ENCODE measurements at regions not wholly inside any gene's neighbourhood (a gene's known extent, or its start where the extent isn't known, plus 50 kb on each side); places are given as distances from the start of the nearest gene placed in this dataset.
"Not testable (repeated sequence)": the region's sequence is repeated elsewhere in the genome, so short reads cannot be mapped to it uniquely, and the experiment has no call there.

DNA sequence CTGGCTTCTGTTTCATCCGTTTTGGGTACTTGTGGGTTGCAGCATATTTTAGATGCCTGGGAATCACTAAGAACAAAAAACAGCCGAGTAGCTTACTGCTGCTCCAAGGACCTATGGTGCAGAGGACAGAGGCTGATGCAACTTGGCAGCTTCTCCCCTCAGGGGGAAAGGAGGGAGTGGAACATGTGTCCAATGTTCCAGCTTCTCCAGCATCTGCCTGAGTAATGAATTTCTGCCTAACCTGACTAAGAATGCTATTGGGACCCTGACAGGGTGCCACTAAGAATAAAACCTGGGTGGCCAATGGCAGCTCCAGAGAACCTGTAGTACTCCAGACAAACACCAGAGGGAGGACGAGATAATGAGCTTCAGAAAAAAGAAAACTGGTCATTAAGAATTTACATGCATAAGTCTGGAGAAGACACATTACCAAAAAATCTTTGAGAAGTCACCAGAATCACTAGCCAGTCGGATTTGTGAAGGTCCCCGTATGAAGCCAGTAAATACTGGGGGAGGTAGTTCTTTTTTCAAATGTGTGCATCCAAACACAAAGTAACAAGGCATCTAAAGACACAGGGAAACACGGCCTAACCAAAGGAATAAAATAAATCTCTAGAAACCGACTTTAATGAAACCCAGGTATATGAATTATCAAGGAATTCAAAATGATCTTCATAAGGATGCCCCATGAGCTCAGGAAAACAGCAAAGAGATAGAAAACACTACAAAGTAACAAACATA lies 293.5 kb downstream of the HINT1 start:
- DNase-seq (ENCODE audit: low spot score), result no peak
- in situ Hi-C loops (cut with HindIII; ENCODE audit: low sequenced_read_pairs), result no loop called here

DNA sequence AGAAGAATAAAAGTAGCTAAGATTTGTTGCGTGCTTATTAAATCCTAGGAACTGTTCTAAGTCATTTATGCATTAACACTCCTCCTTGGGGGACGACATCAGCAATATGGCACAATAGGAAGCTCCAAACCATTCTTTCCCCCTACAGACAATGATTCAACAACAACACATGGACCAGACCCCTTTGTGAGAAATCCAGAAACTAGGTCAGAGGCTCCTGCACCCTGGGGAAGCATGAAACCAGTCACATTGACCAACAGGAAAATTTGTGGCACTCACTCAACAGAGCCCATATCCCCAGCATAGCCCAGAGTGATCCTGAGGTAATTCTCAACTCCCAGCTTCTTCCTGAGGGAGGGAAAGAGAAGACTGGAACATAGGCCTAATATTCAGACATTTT lies 294.4 kb downstream of the HINT1 start:
- DNase-seq (ENCODE audit: low spot score), result no peak
- in situ Hi-C loops (cut with HindIII; ENCODE audit: low sequenced_read_pairs), result no loop called here

DNA sequence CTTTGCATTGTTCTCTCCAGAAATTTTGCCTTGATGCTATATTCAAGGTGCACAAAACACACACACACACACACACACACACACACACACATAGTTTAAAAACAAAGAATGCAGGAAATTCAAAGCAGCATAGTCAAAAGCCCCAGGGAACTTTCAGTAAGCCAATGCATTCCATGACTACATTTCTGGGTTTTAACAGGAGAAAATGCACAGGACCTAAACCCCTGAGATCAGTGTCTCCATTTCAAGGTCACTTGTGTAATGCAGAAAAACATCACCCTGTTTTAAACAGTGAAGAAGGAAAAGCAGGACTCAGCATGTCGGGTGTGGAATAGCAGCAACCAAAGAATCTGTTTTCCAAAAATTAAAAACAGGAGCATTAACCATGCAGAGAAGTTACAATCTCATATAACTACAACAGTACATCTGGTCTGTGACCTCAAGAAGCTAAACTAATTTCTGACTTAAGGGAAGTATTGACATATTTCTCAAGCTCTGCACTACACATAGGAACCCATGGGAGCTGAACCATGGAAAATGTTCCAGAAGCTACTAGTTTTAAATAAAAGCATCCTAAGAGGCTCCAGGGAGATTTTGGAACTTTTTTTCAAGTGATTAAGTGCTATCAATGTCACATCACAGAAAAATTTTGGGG lies 296.7 kb downstream of the HINT1 start:
- no peak for DNase-seq (ENCODE audit: low spot score)
- in situ Hi-C loops (cut with HindIII; ENCODE audit: low sequenced_read_pairs), result no loop called here

DNA sequence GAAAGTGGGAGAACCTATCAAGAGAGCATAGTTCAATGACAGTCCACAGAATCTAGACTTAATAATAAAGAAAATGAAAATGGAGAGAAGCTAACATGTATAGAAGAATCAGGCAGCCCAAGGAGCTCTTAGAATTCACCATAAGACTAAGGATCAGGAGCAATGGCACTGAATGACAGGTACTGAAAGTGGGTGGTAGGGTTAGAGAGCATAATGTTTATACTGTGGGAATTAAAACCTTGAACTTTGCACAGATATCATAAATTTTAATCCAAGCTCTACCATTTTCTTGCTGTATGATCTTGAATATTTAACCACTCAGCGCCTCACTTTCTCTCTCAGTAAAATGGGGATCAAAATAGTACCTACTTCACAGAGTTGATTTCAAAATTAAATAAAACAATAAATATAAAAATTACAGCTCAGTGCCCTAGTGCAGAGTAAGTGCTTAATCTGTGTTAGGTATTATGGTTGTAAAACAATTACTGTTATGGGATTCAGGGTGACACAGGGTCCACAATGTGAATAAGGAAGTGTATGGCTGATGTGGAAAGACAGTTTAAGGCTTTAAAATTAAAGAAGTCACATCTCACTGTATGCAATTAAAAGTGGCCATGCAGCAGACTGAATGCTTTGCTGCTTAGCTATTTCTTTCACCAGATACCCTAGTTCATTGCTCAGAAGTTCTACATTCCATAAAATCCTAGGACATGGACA lies 319.8 kb downstream of the HINT1 start:
- no peak for DNase-seq (ENCODE audit: low spot score)
- in situ Hi-C loops (cut with HindIII; ENCODE audit: low sequenced_read_pairs), result no loop called here

DNA sequence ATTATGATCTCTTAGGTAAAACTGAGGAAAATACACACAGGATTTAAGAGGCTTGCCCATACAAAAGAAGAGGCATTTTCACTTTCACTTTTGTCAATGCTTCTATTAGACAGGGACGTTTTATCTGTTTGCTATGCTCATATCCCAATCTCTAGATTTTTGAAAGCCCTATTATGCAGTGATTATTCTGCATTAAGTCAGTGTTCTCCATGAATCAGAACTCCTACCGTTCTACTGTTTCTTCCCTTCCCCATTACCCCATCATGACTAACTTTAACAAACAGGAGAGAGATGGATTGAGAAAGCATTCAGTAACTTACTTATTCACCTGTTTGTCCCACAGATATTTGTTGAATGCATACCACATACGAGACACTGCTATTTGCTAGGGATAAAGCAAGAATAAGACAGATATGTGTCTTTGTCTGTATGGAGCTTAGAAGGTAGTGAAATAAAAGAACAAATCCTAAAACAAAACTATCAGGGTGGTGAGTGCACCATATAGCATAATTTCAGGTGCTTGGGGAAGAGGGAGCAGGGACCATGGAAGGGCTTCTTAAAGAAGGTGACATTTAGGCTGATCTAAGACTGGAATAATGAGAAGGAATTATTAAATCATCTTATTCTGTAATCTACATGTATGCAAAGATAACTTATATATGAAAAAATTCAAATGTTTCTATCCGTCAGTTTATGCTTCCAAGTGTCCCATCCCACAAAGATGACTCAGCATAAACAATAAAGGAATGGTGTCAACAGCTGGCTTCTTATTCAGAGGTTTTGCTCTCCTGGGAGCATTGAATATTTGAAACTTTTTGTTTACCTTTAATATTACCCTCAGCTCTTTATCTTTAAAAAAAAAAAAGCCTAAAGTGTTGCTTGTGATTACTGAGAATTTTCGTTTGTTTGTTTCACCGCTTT lies 328.1 kb downstream of the HINT1 start:
- in situ Hi-C loops (cut with HindIII; ENCODE audit: low sequenced_read_pairs), result no loop called here
- no peak for DNase-seq (ENCODE audit: low spot score)

DNA sequence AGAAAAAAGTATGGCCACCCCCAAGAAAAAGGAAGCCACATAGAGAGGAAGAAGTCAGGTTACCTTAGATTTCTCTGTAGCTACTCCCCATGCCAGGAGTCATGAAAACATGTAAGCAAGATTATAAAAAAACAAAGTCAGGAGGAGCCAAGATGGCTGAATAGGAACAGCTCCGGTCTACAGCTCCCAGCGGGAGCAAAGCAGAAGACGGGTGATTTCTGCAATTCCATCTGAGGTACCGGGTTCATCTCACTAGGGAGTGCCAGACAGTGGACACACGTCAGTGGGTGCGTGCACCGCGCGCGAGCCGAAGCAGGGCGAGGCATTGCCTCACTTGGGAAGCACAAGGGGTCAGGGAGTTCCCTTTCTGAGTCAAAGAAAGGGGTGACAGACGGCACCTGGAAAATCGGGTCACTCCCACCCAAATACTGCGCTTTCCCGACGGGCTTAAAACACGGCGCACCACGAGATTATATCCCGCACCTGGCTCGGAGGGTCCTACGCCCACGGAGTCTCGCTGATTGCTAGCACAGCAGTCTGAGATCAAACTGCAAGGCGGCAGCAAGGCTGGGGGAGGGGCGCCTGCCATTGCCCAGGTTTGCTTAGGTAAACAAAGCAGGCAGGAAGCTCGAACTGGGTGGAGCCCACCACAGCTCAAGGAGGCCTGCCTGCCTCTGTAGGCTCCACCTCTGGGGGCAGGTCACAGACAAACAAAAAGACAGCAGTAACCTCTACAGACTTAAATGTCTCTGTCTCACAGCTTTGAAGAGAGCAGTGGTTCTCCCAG lies 347.3 kb downstream of the HINT1 start:
- in situ Hi-C loops (cut with HindIII; ENCODE audit: low sequenced_read_pairs); DNase-seq (ENCODE audit: low spot score): not testable (repeated sequence)

DNA sequence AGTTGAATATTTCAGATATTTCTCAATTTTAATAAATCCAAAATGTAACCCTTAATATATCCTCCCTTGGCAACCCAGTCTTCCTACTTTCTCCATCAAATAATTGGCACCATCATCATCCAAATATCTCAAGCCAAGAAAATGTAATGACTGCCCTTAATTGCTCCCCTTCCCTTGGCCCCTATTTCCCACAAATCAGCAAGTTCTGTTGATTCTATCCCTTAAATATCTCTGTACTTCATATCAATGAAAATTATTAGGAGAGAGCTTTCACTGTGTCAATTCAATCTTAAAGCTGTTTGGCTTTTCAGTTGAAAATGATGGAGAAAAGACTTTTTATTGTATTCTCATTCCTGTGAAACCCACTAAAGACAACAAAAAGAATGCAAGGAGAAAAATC lies 349.8 kb downstream of the HINT1 start:
- in situ Hi-C loops (cut with HindIII; ENCODE audit: low sequenced_read_pairs), result no loop called here
- no peak for DNase-seq (ENCODE audit: low spot score)

DNA sequence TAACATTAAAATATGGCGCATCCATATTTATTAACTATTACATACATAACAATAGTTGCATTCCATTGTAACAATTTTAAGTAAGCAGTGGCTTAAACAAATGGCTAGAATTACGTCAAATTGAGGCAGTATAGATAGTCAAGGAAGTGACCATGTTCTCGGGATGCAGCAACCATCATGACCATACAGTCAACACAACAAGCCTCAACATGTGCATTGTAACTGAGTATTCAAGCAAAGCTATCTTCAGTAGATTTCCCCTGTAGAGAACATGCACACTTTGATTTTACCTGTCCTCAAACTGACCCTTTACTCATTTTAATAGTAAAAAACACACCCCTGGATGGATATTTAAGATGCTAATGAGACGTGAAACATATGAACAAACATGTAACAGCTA lies 356.4 kb downstream of the HINT1 start:
- in situ Hi-C loops (cut with HindIII; ENCODE audit: low sequenced_read_pairs), result no loop called here
- no peak for DNase-seq (ENCODE audit: low spot score)

DNA sequence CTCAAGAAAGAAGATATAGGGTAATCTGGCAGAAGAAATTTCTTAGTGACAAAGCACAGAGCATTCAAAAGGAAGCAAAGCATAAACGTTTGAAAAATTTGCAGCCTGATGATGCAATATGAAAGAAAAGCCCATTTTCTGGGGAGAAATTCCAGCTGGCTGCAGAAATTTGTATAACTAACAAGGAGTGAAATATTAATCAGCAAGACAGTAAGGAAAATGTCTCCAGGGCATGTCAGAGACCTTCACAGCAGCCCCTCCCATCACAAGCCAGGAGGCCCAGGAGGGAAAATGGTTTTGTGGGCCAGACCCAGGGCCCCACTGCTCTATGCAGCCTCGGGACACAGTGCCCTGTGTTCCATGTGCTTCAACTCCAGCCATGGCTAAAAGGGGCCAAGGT lies 359.4 kb downstream of the HINT1 start:
- in situ Hi-C loops (cut with HindIII; ENCODE audit: low sequenced_read_pairs), result no loop called here
- DNase-seq (ENCODE audit: low spot score), result no peak

DNA sequence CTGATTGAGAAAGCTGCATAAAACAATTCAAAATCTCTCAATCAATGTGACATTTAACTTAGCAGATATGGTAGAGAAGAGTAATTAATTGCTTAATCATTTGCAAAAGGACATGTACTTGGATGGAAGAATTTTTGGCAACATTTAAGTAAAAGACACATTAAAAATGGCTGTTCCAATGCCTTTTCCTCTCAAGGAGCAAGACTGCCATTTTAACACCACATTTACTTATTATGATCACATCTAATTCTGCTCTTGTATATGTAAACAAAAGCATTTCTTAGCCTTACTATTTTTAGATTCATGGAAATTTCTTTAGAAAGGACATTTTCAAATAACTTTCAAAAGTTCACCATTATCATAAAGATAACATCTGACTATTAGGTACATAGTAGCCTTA lies 360.0 kb downstream of the HINT1 start:
- DNase-seq (ENCODE audit: low spot score), result no peak
- in situ Hi-C loops (cut with HindIII; ENCODE audit: low sequenced_read_pairs), result no loop called here

DNA sequence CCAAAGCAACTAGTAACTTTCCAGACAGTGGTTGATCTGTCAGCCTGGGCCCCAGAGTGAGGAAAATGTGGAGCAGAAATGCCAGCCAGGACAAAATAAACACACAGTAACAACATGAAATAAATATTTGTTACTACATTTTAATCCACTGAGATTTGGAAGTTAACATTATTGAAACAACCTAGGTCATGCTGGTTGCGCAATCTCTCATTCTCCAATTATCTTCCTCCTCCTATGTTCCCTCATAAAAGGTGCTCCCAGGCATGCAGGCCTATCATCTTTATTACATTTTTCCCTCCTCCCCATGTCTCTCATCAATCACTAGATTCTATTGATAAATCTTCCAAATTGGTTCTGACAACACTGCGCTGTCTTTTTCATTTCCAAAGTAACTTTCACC lies 363.1 kb downstream of the HINT1 start:
- no peak for DNase-seq (ENCODE audit: low spot score)
- in situ Hi-C loops (cut with HindIII; ENCODE audit: low sequenced_read_pairs), result no loop called here

DNA sequence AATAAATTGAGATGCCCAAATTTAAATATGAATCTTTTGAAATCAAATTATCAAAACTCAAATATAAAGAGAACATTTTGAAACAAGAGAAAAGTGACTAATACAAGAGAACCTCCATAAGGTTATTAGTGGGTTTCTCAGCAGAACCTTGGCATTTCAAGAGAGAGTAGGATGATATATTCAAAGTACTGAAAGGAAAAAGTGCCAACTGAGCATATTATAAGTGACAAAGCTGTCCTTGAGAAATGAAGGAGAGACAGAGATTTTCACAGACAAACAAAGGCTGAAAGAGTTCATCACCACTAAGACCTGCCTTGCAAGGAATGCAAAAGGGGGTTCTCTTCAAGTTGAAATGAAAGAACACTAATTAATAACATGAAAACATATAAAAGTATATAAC lies 366.0 kb downstream of the HINT1 start:
- no peak for DNase-seq (ENCODE audit: low spot score)
- in situ Hi-C loops (cut with HindIII; ENCODE audit: low sequenced_read_pairs), result no loop called here

DNA sequence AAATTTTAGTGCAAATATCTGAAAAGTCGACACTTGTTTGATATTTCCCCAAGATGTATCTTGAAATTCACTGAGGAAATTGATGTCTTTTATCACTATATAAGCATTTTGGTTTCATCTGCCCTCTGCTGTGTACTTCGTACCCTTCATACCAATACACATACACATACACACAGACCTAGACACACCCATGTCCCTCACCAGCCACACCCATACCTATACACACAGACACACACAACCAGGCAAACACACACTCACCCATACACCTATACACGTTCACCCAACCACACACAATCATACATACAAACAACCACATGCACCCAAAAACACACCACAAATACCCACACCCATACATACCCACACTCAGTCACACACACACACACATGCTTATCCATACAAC lies 367.8 kb downstream of the HINT1 start:
- in situ Hi-C loops (cut with HindIII; ENCODE audit: low sequenced_read_pairs), result no loop called here

DNA sequence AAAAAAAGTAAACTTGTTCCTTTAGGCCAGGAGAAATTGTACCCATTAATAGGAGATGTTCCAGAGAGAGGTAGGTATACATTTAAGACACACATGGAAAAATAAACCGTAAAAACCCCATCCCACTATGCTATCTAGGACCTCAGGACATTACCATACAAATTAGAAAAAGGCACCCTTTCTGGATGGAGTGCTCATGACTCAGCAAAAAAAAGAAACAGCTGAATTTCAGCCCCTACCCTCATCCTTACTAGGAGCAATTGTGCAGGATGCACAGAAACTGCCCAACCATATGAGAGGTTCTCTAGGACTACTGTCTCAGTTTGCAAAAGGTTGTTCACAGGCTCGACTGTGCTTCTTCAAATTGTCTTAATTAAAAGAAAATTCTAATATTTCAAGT lies 368.2 kb downstream of the HINT1 start:
- no peak for DNase-seq (ENCODE audit: low spot score)

More for the DNA sequence above, 367.8 kb downstream of the HINT1 start:
- no peak for DNase-seq (ENCODE audit: low spot score)

DNA sequence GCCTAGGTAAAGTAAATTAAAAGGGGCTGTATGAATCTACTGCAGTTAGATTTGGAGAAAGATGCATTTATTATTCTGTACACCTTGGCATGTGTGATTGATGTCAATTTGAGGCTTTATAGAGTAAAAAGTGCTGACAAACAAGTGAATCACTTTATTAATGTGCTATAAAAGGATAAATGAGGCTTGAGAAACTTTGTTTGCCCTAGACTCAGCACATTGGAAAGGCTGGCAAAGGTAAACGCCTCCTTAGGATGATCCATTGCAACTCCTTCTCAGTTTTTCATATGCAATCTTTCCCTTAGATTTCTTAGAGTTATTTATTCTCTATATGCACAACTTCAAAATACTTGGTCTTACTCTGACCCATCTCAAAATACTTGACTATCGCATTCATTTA lies 369.0 kb downstream of the HINT1 start:
- no peak for DNase-seq (ENCODE audit: low spot score)
- in situ Hi-C loops (cut with HindIII; ENCODE audit: low sequenced_read_pairs), result no loop called here

More for the DNA sequence above, 368.2 kb downstream of the HINT1 start:
- in situ Hi-C loops (cut with HindIII; ENCODE audit: low sequenced_read_pairs), result no loop called here

DNA sequence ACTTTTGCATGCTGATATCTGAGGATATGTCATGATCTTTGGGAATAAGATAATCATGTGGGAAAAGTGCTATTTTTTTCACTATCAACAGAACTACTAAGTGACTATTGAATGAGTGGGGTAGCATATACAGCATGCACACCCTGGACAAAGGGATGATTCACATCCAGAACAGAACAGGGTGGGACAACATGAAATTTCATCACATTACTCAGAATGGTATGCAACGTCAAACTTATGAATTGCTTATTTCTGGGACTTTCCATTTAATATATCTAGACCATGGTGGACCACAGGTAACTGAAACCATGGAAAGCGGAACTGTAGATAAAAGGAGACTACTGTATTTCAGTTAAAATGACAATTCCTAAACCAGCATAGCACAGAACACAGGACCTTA lies 370.0 kb downstream of the HINT1 start:
- in situ Hi-C loops (cut with HindIII; ENCODE audit: low sequenced_read_pairs), result no loop called here
- DNase-seq (ENCODE audit: low spot score), result no peak

DNA sequence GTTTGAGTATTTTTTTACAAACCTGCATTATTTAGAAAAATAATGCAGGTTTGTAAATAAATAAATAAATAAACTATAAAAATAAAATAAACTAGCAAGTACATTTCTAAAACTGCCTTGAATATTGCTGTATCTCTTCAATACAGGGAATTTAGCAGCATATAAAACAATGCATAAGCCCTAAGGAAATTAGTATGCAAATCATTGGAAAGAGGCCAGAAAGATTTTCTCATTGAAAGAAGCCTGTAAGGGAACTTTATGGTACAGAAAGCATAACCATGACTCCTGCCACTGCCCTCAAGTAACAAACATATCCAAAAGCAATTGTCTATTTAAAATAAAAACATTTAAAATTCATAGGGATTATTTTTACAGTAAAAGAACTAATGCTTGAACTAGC lies 387.3 kb downstream of the HINT1 start:
- DNase-seq (ENCODE audit: low spot score), result no peak
- in situ Hi-C loops (cut with HindIII; ENCODE audit: low sequenced_read_pairs), result no loop called here

DNA sequence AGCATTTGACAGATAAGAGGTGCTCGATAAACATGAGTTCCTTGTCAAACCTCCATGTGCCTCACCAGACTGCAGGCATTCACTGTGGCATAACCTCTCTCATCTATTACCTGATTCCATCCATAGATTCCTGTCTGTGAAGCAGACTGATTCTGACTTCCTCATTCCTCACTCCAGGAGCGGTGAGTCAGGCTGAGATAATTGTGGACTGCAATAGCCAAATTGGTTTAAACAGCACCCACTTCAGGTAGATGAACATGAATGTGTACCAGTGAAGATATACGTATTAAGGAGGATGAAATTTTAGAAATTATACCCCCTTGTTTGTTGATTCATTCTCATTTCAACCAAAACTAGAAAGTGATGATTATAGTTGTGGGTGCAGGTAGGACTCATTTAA lies 391.2 kb downstream of the HINT1 start:
- DNase-seq (ENCODE audit: low spot score), result no peak
- in situ Hi-C loops (cut with HindIII; ENCODE audit: low sequenced_read_pairs), result no loop called here

DNA sequence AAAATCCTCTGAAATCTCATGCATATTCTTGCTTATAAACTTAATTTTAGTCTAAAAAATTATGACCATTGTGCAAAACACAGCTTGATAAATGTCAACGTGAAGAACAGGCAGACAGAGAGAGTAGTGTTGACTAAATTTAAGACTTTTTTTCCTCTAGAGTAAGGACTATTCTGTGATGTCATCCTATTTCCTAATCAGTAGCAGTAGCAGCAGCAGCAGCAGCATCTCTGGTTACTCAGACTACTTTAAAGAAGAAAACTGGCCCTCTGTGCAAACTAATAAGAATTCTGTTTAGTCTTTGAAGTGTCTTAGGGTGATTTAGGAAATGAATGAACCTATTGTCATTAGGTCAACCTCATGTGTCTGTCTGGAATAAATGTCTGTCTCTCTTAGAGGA lies 403.0 kb downstream of the HINT1 start:
- in situ Hi-C loops (cut with HindIII; ENCODE audit: low sequenced_read_pairs), result no loop called here
- DNase-seq (ENCODE audit: low spot score), result no peak

Data from G401 (cell line).